GM12892 (cell line): ENCODE measurements at regions not wholly inside any gene's neighbourhood (a gene's known extent, or its start where the extent isn't known, plus 50 kb on each side); places are given as distances from the start of the nearest gene placed in this dataset.

Source experiments
- POLR2A ChIP-seq: IDR thresholded peaks from 2 replicates; pipeline ENCODE4 v1.6.1; 2011; ENCODE audit warnings: low read depth, low read length, control low read depth
- POLR2AphosphoS5 ChIP-seq: IDR thresholded peaks from 2 replicates; pipeline ENCODE4 v1.6.1; 2011; ENCODE audit warnings: low read depth, low read length, control low read depth
- TAF1 ChIP-seq: IDR thresholded peaks from 2 replicates; pipeline ENCODE4 v1.6.1; 2011; ENCODE audit warnings: low read depth, mild to moderate bottlenecking, control low read depth, low read length, borderline replicate concordance

GRCh38 chrX:125680366-125680765 lies 360.7 kb downstream of the TEX13C start:
- TF ChIP-seq POLR2AphosphoS5 (no peak), POLR2A (no peak), TAF1 (no peak)
